ENCODE measurements at regions not wholly inside any gene's neighbourhood (a gene's known extent, or its start where the extent isn't known, plus 50 kb on each side); places are given as distances from the start of the nearest gene placed in this dataset.

GRCh38 chr12:82055391-82055790 is 296.2 kb upstream of the PPFIA2 start:
- DNase-seq, result no peak
- Histone ChIP-seq H3K36me3 (ENCODE audit: control insufficient read depth, insufficient read depth, low read length) (no peaks in the 10 kb centered on the region), H3K27ac (ENCODE audit: low read length) (no peak overlapping the region), H3K4me3 (ENCODE audit: low read length) (no peak overlapping the region), H3K4me1 (ENCODE audit: control insufficient read depth, insufficient read depth, low read length) (no peaks in the 10 kb centered on the region), H3K9me3 (replicated peaks; ENCODE audit: control insufficient read depth, low read depth, low read length) (no peaks in the 10 kb centered on the region), H3K27me3 (ENCODE audit: control insufficient read depth, insufficient read depth, low read length) (no peaks in the 10 kb centered on the region)
- WGBS (ENCODE audit: insufficient coverage), result 22% methylated on average over 1 of the region's 1 CpG

DNA sequence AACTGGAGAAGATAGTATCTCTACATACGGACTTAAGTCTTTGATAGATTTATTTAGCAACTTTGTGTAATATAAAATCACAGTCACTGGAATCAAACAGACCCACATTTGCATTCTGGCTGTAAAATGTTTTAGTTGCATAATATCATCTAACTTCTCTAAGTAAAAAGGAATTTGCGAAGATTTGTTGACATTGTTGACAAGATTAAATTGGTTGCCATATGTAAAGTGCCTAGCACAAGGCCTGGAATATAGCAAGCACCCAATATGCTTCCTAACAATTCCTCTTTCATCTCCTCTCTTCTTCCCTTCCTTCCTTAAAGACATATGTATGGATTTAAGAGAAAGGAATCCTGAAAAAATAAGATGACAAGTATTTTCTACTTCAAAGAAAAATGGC is 295.4 kb upstream of the PPFIA2 start:
- H3K27ac ChIP-seq (ENCODE audit: low read length), result no peak overlapping the region
- H3K27me3 ChIP-seq (ENCODE audit: control insufficient read depth, insufficient read depth, low read length), result no peaks in the 10 kb centered on the region
- no peak overlapping the region for H3K4me3 ChIP-seq (ENCODE audit: low read length)
- no CpG with 5 or more reads among the region's 2 CpGs for WGBS (ENCODE audit: insufficient coverage)
- no peak for DNase-seq
- no peaks in the 10 kb centered on the region for H3K4me1 ChIP-seq (ENCODE audit: control insufficient read depth, insufficient read depth, low read length)
- H3K9me3 ChIP-seq (replicated peaks; ENCODE audit: control insufficient read depth, low read depth, low read length), result no peaks in the 10 kb centered on the region
- H3K36me3 ChIP-seq (ENCODE audit: control insufficient read depth, insufficient read depth, low read length), result no peaks in the 10 kb centered on the region

GRCh38 chr12:82047446-82047845 is 288.3 kb upstream of the PPFIA2 start:
- Histone ChIP-seq H3K4me3 (ENCODE audit: low read length) (no peak overlapping the region), H3K9me3 (replicated peaks; ENCODE audit: control insufficient read depth, low read depth, low read length) (no peaks in the 10 kb centered on the region), H3K27me3 (ENCODE audit: control insufficient read depth, insufficient read depth, low read length) (no peaks in the 10 kb centered on the region), H3K4me1 (ENCODE audit: control insufficient read depth, insufficient read depth, low read length) (no peaks in the 10 kb centered on the region), H3K36me3 (ENCODE audit: control insufficient read depth, insufficient read depth, low read length) (no peaks in the 10 kb centered on the region), H3K27ac (ENCODE audit: low read length) (no peak overlapping the region)
- no CpG with 5 or more reads among the region's 2 CpGs for WGBS (ENCODE audit: insufficient coverage)
- no peak for DNase-seq

DNA sequence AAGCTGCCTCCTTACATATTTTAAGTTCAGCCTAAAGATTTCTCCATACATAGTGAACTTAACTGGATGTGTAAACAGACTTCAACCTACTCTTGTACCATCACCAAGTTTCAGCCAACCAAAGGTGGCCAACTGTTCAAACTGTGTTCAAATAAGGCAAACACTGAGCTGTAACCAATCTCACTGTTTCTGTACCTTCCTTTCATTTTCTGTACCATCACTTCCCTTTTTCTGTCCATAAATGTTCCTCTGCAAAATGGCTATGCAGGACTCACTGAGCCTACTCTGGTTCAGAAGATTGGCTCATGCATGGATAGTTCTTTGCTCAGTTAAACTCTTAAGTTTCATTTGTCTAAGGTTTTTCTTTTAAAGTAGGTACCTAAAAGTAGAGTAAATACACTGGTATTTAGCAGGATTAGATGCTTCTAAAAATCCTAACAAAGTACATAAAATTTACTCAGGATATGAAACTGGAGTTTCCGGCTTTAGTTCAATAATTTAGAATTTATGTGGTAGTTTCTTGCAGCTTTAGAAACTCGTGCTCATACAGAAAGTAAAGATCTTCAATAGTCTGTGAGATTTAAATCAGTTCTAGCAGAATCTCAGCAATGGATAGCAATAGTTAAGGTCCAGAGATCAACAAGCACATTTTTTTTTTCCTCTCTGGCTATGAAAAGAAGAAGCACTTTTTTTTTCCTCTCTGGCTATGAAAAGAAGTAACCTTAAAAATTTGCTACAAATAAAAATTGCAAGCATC is 282.0 kb upstream of the PPFIA2 start:
- no peaks in the 10 kb centered on the region for H3K36me3 ChIP-seq (ENCODE audit: control insufficient read depth, insufficient read depth, low read length)
- no peaks in the 10 kb centered on the region for H3K9me3 ChIP-seq (replicated peaks; ENCODE audit: control insufficient read depth, low read depth, low read length)
- DNase-seq, result no peak
- no peaks in the 10 kb centered on the region for H3K4me1 ChIP-seq (ENCODE audit: control insufficient read depth, insufficient read depth, low read length)
- no peaks in the 10 kb centered on the region for H3K27me3 ChIP-seq (ENCODE audit: control insufficient read depth, insufficient read depth, low read length)
- no CpG with 5 or more reads among the region's 2 CpGs for WGBS (ENCODE audit: insufficient coverage)
- H3K4me3 ChIP-seq (ENCODE audit: low read length), result no peak overlapping the region
- no peak overlapping the region for H3K27ac ChIP-seq (ENCODE audit: low read length)

- Histone ChIP-seq H3K36me3 (ENCODE audit: control insufficient read depth, insufficient read depth, low read length) (no peaks in the 10 kb centered on the region), H3K27ac (ENCODE audit: low read length) (no peak overlapping the region), H3K4me1 (ENCODE audit: control insufficient read depth, insufficient read depth, low read length) (no peaks in the 10 kb centered on the region), H3K4me3 (ENCODE audit: low read length) (no peak overlapping the region), H3K27me3 (ENCODE audit: control insufficient read depth, insufficient read depth, low read length) (no peaks in the 10 kb centered on the region), H3K9me3 (replicated peaks; ENCODE audit: control insufficient read depth, low read depth, low read length) (peaks cover 2% of the 10 kb centered on the region)
- no peak for DNase-seq
These were observed 275.6 kb upstream of the PPFIA2 start for GRCh38 chr12:82034769-82035168.

- no peaks in the 10 kb centered on the region for H3K36me3 ChIP-seq (ENCODE audit: control insufficient read depth, insufficient read depth, low read length)
- H3K27ac ChIP-seq (ENCODE audit: low read length), result no peak overlapping the region
- no peaks in the 10 kb centered on the region for H3K27me3 ChIP-seq (ENCODE audit: control insufficient read depth, insufficient read depth, low read length)
- H3K4me1 ChIP-seq (ENCODE audit: control insufficient read depth, insufficient read depth, low read length), result no peaks in the 10 kb centered on the region
- DNase-seq, result no peak
- no peak overlapping the region for H3K4me3 ChIP-seq (ENCODE audit: low read length)
- peaks cover 2% of the 10 kb centered on the region for H3K9me3 ChIP-seq (replicated peaks; ENCODE audit: control insufficient read depth, low read depth, low read length)
- no CpG with 5 or more reads among the region's 1 CpG for WGBS (ENCODE audit: insufficient coverage)
These were observed 270.8 kb upstream of the PPFIA2 start for GRCh38 chr12:82029936-82030335.

GRCh38 chr12:82028772-82029171 is 269.6 kb upstream of the PPFIA2 start:
- Histone ChIP-seq H3K4me3 (ENCODE audit: low read length) (no peak overlapping the region), H3K4me1 (ENCODE audit: control insufficient read depth, insufficient read depth, low read length) (no peaks in the 10 kb centered on the region), H3K9me3 (replicated peaks; ENCODE audit: control insufficient read depth, low read depth, low read length) (no peaks in the 10 kb centered on the region), H3K27ac (ENCODE audit: low read length) (no peak overlapping the region), H3K27me3 (ENCODE audit: control insufficient read depth, insufficient read depth, low read length) (no peaks in the 10 kb centered on the region), H3K36me3 (ENCODE audit: control insufficient read depth, insufficient read depth, low read length) (no peaks in the 10 kb centered on the region)
- no peak for DNase-seq
- no CpG with 5 or more reads among the region's 1 CpG for WGBS (ENCODE audit: insufficient coverage)

GRCh38 chr12:82027612-82028011 is 268.5 kb upstream of the PPFIA2 start:
- DNase-seq, result no peak
- Histone ChIP-seq H3K36me3 (ENCODE audit: control insufficient read depth, insufficient read depth, low read length) (no peaks in the 10 kb centered on the region), H3K9me3 (replicated peaks; ENCODE audit: control insufficient read depth, low read depth, low read length) (no peaks in the 10 kb centered on the region), H3K27ac (ENCODE audit: low read length) (no peak overlapping the region), H3K4me3 (ENCODE audit: low read length) (no peak overlapping the region), H3K27me3 (ENCODE audit: control insufficient read depth, insufficient read depth, low read length) (no peaks in the 10 kb centered on the region), H3K4me1 (ENCODE audit: control insufficient read depth, insufficient read depth, low read length) (no peaks in the 10 kb centered on the region)
- WGBS (ENCODE audit: insufficient coverage), result no CpG with 5 or more reads among the region's 1 CpG

- 70% methylated on average over 2 of the region's 7 CpGs for WGBS (ENCODE audit: insufficient coverage)
- no peaks in the 10 kb centered on the region for H3K9me3 ChIP-seq (replicated peaks; ENCODE audit: control insufficient read depth, low read depth, low read length)
These were observed 266.3 kb upstream of the PPFIA2 start for GRCh38 chr12:82025462-82025861.

DNA sequence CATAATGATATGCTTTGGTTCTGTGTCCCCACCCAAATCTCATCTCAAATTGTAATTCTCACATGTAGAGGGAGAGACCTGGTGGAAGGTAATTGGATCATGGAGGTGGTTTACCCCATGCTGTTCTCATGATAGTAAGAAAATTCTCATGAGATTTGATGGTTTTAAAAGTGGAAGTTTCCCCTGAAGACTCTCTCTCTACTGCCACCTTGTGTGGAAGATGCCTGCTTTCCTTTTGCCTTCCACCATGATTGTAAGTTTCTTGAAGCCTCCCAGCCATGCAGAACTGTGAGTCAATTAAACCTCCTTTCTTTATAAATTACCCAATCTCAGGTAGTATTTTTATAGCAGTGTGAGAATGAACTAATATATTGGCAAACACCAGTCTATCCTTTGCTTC is 260.4 kb upstream of the PPFIA2 start:
- Histone ChIP-seq H3K27me3 (ENCODE audit: control insufficient read depth, insufficient read depth, low read length) (no peaks in the 10 kb centered on the region), H3K9me3 (replicated peaks; ENCODE audit: control insufficient read depth, low read depth, low read length) (peaks cover 3% of the 10 kb centered on the region), H3K27ac (ENCODE audit: low read length) (no peak overlapping the region), H3K4me3 (ENCODE audit: low read length) (no peak overlapping the region), H3K4me1 (ENCODE audit: control insufficient read depth, insufficient read depth, low read length) (no peaks in the 10 kb centered on the region), H3K36me3 (ENCODE audit: control insufficient read depth, insufficient read depth, low read length) (no peaks in the 10 kb centered on the region)
- DNase-seq, result no peak

More at GRCh38 chr12:82025462-82025861, 266.3 kb upstream of the PPFIA2 start:
- Histone ChIP-seq H3K36me3 (ENCODE audit: control insufficient read depth, insufficient read depth, low read length) (no peaks in the 10 kb centered on the region), H3K4me1 (ENCODE audit: control insufficient read depth, insufficient read depth, low read length) (no peaks in the 10 kb centered on the region), H3K27me3 (ENCODE audit: control insufficient read depth, insufficient read depth, low read length) (no peaks in the 10 kb centered on the region), H3K4me3 (ENCODE audit: low read length) (no peak overlapping the region), H3K27ac (ENCODE audit: low read length) (no peak overlapping the region)
- no peak for DNase-seq
